Tibial nerve (tissue), 4 donors: ENCODE measurements at regions not wholly inside any gene's neighbourhood (a gene's known extent, or its start where the extent isn't known, plus 50 kb on each side); places are given as distances from the start of the nearest gene placed in this dataset.

Experiments
- DNase-seq, 2 donors: peaks; one replicate each; pipeline ENCODE4 v3.0.0-alpha.2; 2019; ENCODE audit warnings: low spot score in 2 of 2
- H3K27ac ChIP-seq, 4 donors: fragments of 200-600 bp; sonication (generic) in 3 of 4; one replicate each; pipeline ENCODE4 v1.5.1; 2017 to 2019; ENCODE audit warnings: mild to moderate bottlenecking in 1 of 4
- H3K27me3 ChIP-seq, 2 donors: fragments of 200-600 bp; sonication (generic) in 1 of 2; one replicate each; pipeline versions ENCODE4 v1.5.1 to v1.6.0; 2017 to 2019
- H3K36me3 ChIP-seq, 3 donors: fragments of 200-600 bp; sonication (generic); one replicate each; pipeline ENCODE4 v1.5.1; 2018 to 2019
- H3K4me1 ChIP-seq, 4 donors: fragments of 200-600 bp; sonication (generic) in 3 of 4; one replicate each; pipeline ENCODE4 v1.5.1; 2017 to 2019
- H3K4me3 ChIP-seq, 4 donors: fragments of 200-600 bp; sonication (generic) in 3 of 4; one replicate each; pipeline ENCODE4 v1.5.1; 2017 to 2019; ENCODE audit warnings: mild to moderate bottlenecking in 1 of 4, moderate library complexity in 1 of 4
- H3K9me3 ChIP-seq, 4 donors: fragments of 200-600 bp; sonication (generic) in 3 of 4; one replicate each; pipeline ENCODE4 v1.5.1; 2017 to 2019
- CTCF ChIP-seq, 5 experiments: fragments of 200-600 bp in 3 of 5; fragments of 450-650 bp in 2 of 5; sonication (generic) in 3 of 5; IDR thresholded peaks; one replicate each; pipeline ENCODE4 v1.5.1; 2016 to 2019; ENCODE audit warnings: antibody characterized with exemption in 5 of 5, mild to moderate bottlenecking in 3 of 5, moderate library complexity in 2 of 5
- EP300 ChIP-seq, 2 donors: sonication (generic); formaldehyde crosslinking; IDR thresholded peaks; one replicate each; pipeline ENCODE4 v1.6.1; 2017; ENCODE audit warnings: antibody characterized with exemption in 2 of 2, mild to moderate bottlenecking in 1 of 2
- POLR2A ChIP-seq, 2 donors: fragments of 450-650 bp; IDR thresholded peaks; one replicate each; pipeline ENCODE4 v1.6.1; 2017; ENCODE audit warnings: antibody characterized with exemption in 2 of 2, mild to moderate bottlenecking in 2 of 2, moderate library complexity in 2 of 2
- WGBS, 2 donors: methylation state at CpG; one replicate each; pipeline ENCODE4 v1.1.5; 2018; 5-methylcytosine and 5-hydroxymethylcytosine counted together

- TF ChIP-seq POLR2A (IDR thresholded peaks at IDR 0.05) (no peak), EP300 (IDR thresholded peaks at IDR 0.05) (peak in 1 of 2 donors; percentile 60), CTCF (IDR thresholded peaks at IDR 0.05) (no peak)
- H3K4me3 ChIP-seq: no peak overlapping the region
- 55 to 72% methylated on average over 10 of the region's 10 CpGs for WGBS, 2 donors
- peak overlapping the region in 3 of 4 donors; percentile 14 to 69 (median 59) for H3K27ac ChIP-seq
- no peaks in the 10 kb centered on the region for H3K36me3 ChIP-seq
- no peaks in the 10 kb centered on the region for H3K4me1 ChIP-seq
- H3K27me3 ChIP-seq: no peaks in the 10 kb centered on the region
- DNase-seq: peak; percentile 54 to 64
- peaks cover 0 to 14% (median 0%) of the 10 kb centered on the region in 4 donors for H3K9me3 ChIP-seq
Observed at GRCh38 chr19:29098863-29099481, 114.0 kb downstream of the UQCRFS1 start.

- DNase-seq: no peak
- Histone ChIP-seq H3K27me3 (no peaks in the 10 kb centered on the region), H3K9me3 (peaks cover 0 to 16% (median 0%) of the 10 kb centered on the region in 4 donors), H3K4me1 (no peaks in the 10 kb centered on the region), H3K36me3 (no peaks in the 10 kb centered on the region), H3K27ac (peak overlapping the region in 3 of 4 donors; percentile 10 to 68 (median 55)), H3K4me3 (no peak overlapping the region)
- WGBS, 2 donors: 82 to 84% methylated on average over 8 of the region's 8 CpGs
- TF ChIP-seq CTCF (IDR thresholded peaks at IDR 0.05) (no peak), POLR2A (IDR thresholded peaks at IDR 0.05) (no peak), EP300 (IDR thresholded peaks at IDR 0.05) (no peak)
Observed at GRCh38 chr19:29098091-29098490, 114.9 kb downstream of the UQCRFS1 start.

GRCh38 chr19:29096896-29097295, 116.1 kb downstream of the UQCRFS1 start:
- H3K4me1 ChIP-seq: no peaks in the 10 kb centered on the region
- TF ChIP-seq POLR2A (IDR thresholded peaks at IDR 0.05) (no peak), CTCF (IDR thresholded peaks at IDR 0.05) (no peak), EP300 (IDR thresholded peaks at IDR 0.05) (no peak)
- H3K27ac ChIP-seq: no peak overlapping the region
- H3K4me3 ChIP-seq: no peak overlapping the region
- no peaks in the 10 kb centered on the region for H3K36me3 ChIP-seq
- no peak for DNase-seq
- no peaks in the 10 kb centered on the region for H3K27me3 ChIP-seq
- H3K9me3 ChIP-seq: peaks cover 0 to 22% (median 0%) of the 10 kb centered on the region in 4 donors
- WGBS, 2 donors: 60 to 62% methylated on average over 2 of the region's 2 CpGs

- peaks cover 0 to 11% (median 0%) of the 10 kb centered on the region in 4 donors for H3K9me3 ChIP-seq
- 85 to 93% methylated on average over 6 of the region's 6 CpGs for WGBS, 2 donors
- TF ChIP-seq EP300 (IDR thresholded peaks at IDR 0.05) (no peak), POLR2A (IDR thresholded peaks at IDR 0.05) (no peak), CTCF (IDR thresholded peaks at IDR 0.05) (no peak)
- no peak for DNase-seq
- no peaks in the 10 kb centered on the region for H3K27me3 ChIP-seq
- H3K36me3 ChIP-seq: no peaks in the 10 kb centered on the region
- no peaks in the 10 kb centered on the region for H3K4me1 ChIP-seq
- H3K4me3 ChIP-seq: no peak overlapping the region
- peak overlapping the region in 1 of 4 donors; percentile 17 for H3K27ac ChIP-seq
Observed at GRCh38 chr19:29093553-29093908, 119.4 kb downstream of the UQCRFS1 start.

GRCh38 chr19:29092712-29093552, 120.0 kb downstream of the UQCRFS1 start:
- DNase-seq: no peak
- no peaks in the 10 kb centered on the region for H3K4me1 ChIP-seq
- 87 to 89% methylated on average over 39 to 40 of the region's 41 CpGs for WGBS, 2 donors
- H3K27me3 ChIP-seq: no peaks in the 10 kb centered on the region
- peaks cover 0 to 11% (median 0%) of the 10 kb centered on the region in 4 donors for H3K9me3 ChIP-seq
- H3K27ac ChIP-seq: peak overlapping the region in 1 of 4 donors; percentile 17
- TF ChIP-seq EP300 (IDR thresholded peaks at IDR 0.05): no peak
- no peak for TF ChIP-seq CTCF (IDR thresholded peaks at IDR 0.05)
- no peak for TF ChIP-seq POLR2A (IDR thresholded peaks at IDR 0.05)
- no peak overlapping the region for H3K4me3 ChIP-seq
- no peaks in the 10 kb centered on the region for H3K36me3 ChIP-seq
